ENCODE measurements at regions not wholly inside any gene's neighbourhood (a gene's known extent, or its start where the extent isn't known, plus 50 kb on each side); places are given as distances from the start of the nearest gene placed in this dataset.

GRCh38 chr2:56502616-56503015 is 318.8 kb downstream of the CCDC85A start:
- no peak for TF ChIP-seq CTCF (IDR thresholded peaks at IDR 0.05; ENCODE audit: low read depth, low read length)
- TF ChIP-seq POLR2A (IDR thresholded peaks at IDR 0.05; ENCODE audit: extremely low read depth, insufficient read length): no peak

All from NB4 (cell line).